CD4-positive, alpha-beta T cell (primary cell): ENCODE measurements at regions not wholly inside any gene's neighbourhood (a gene's known extent, or its start where the extent isn't known, plus 50 kb on each side); places are given as distances from the start of the nearest gene placed in this dataset.

Experiments used
- ATAC-seq: fragments of 200-7000 bp; cut with Tn5 transposase; one replicate; pipeline ENCODE4 v1.10.0; 2022; ENCODE audit warnings: mild to moderate bottlenecking; ENCODE audit not compliant: poor library complexity
- CTCF ChIA-PET: fragments of 350-600 bp; sonication (Branson Sonifier 250); formaldehyde crosslinking; loops from one replicate; lab custom pipeline; 2021; ENCODE audit warnings: antibody characterized with exemption, inconsistent platforms; lab: Charles Lee
- POLR2A ChIA-PET: fragments of 350-600 bp; sonication (Branson Sonifier 250); formaldehyde crosslinking; loops from one replicate; lab custom pipeline; 2021; ENCODE audit warnings: antibody characterized with exemption, inconsistent platforms; lab: Charles Lee
- DNase-seq, 14 experiments: peaks; one replicate each; pipeline ENCODE4 v3.0.0-alpha.2; 2013 to 2020; ENCODE audit warnings: mixed read lengths in 2 of 14
- H3K27ac ChIP-seq, 2 donors: one replicate each; pipeline versions ENCODE4 v1.5.1 to v1.7.0; 2013; ENCODE audit warnings: low read length in 2 of 2, low read depth in 1 of 2, mild to moderate bottlenecking in 1 of 2
- H3K27me3 ChIP-seq, 2 experiments: 1 replicate in 1 of 2; 2 replicates in 1 of 2; pipeline versions ENCODE4 v1.6.1 to v1.7.0; 2013; ENCODE audit warnings: low read length in 2 of 2, control low read depth in 1 of 2, mild to moderate bottlenecking in 1 of 2, moderate library complexity in 1 of 2; ENCODE audit not compliant: insufficient read depth in 2 of 2, control insufficient read depth in 1 of 2
- H3K36me3 ChIP-seq: one replicate; pipeline ENCODE4 v1.6.1; 2013; ENCODE audit warnings: low read length, control low read depth; ENCODE audit not compliant: insufficient read depth
- H3K4me1 ChIP-seq: one replicate; pipeline ENCODE4 v1.6.1; 2013; ENCODE audit warnings: low read length, control low read depth; ENCODE audit not compliant: insufficient read depth
- H3K4me3 ChIP-seq: one replicate; pipeline ENCODE4 v1.5.1; 2013; ENCODE audit warnings: mild to moderate bottlenecking, low read length, moderate library complexity
- H3K9me3 ChIP-seq, 2 experiments: 1 replicate in 1 of 2; 2 replicates in 1 of 2; pipeline versions ENCODE4 v1.6.1 to v1.7.0; 2013; ENCODE audit warnings: low read length in 2 of 2, mild to moderate bottlenecking in 2 of 2, control low read depth in 1 of 2, moderate library complexity in 1 of 2; ENCODE audit not compliant: control insufficient read depth in 1 of 2, insufficient read depth in 1 of 2
- H3K27ac Mint-ChIP-seq: one replicate; pipeline ENCODE4 v1.8.0; 2020; ENCODE audit warnings: mixed read lengths
- H3K27me3 Mint-ChIP-seq: one replicate; pipeline ENCODE4 v1.8.0; 2021; ENCODE audit warnings: mixed read lengths
- H3K36me3 Mint-ChIP-seq: one replicate; pipeline ENCODE4 v1.8.0; 2021; ENCODE audit warnings: low read depth, mixed read lengths
- H3K4me1 Mint-ChIP-seq: one replicate; pipeline ENCODE4 v1.8.0; 2021; ENCODE audit warnings: low read depth, mixed read lengths
- H3K4me3 Mint-ChIP-seq: one replicate; pipeline ENCODE4 v1.8.0; 2020; ENCODE audit warnings: mild to moderate bottlenecking, mixed read lengths
- H3K9me3 Mint-ChIP-seq: one replicate; pipeline ENCODE4 v1.8.0; 2020; ENCODE audit warnings: mixed read lengths
- intact Hi-C, 2 experiments: fragments of 100-400 bp; cut with DNase I in 1 of 2; cut with micrococcal nuclease in 1 of 2; formaldehyde crosslinking; loops; one replicate each; pipeline versions ENCODE4 v1.15.1 to v1.9.0; 2023 to 2025; cut with DNase I, micrococcal nuclease
- TF ChIP-seq, protein P1 (sequence below): fragments of 200-600 bp; IDR thresholded peaks from one replicate; pipeline ENCODE4 v1.8.0; 2022; ENCODE audit warnings: antibody characterized with exemption, mild to moderate bottlenecking

DNA sequence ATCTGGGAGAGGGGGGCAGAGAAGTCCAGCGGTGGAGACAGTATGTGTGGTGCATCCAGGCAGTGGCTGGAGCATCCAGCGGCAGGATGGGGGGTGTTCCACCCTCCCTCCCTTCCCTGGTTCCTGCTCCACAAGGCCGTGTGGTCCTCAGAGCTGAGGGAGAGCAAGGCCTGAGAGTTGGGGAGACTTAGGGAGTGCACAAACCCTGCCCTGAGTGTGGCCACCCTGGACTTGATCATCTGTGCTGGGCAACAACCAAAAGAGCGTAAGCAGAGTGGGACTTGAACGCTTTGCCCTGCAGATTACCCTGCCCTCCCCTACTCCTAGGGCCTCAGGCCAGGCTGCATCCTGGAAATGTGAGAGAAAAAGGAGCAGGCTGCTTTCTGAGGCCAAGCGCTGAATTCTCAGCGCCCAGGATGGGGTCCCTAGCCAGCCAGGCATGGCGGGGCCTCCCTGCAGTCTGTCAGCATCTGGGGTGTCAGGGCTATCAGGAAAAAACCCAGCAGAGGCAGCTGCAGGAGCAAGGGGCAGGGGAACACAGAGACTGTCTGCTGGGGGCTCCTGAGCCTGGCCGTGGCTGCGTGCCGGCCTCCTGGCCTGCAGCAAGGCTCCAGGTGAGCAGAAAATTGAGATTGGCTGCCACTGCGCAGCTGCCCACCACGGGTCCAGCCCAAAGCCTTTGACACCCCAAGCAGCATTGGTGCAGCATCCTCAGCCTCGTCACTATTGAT lies 266.2 kb downstream of the NPHP4 start:
- TF ChIP-seq, protein P1, sequence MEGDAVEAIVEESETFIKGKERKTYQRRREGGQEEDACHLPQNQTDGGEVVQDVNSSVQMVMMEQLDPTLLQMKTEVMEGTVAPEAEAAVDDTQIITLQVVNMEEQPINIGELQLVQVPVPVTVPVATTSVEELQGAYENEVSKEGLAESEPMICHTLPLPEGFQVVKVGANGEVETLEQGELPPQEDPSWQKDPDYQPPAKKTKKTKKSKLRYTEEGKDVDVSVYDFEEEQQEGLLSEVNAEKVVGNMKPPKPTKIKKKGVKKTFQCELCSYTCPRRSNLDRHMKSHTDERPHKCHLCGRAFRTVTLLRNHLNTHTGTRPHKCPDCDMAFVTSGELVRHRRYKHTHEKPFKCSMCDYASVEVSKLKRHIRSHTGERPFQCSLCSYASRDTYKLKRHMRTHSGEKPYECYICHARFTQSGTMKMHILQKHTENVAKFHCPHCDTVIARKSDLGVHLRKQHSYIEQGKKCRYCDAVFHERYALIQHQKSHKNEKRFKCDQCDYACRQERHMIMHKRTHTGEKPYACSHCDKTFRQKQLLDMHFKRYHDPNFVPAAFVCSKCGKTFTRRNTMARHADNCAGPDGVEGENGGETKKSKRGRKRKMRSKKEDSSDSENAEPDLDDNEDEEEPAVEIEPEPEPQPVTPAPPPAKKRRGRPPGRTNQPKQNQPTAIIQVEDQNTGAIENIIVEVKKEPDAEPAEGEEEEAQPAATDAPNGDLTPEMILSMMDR, result no peak
- Histone ChIP-seq H3K9me3 (peaks cover 0 to 4% of the 10 kb centered on the region in 2 experiments), H3K4me3 (no peak overlapping the region), H3K36me3 (no peaks in the 10 kb centered on the region), H3K27me3 (peaks cover 0 to 3% of the 10 kb centered on the region in 2 experiments), H3K27ac (no peak overlapping the region), H3K4me1 (no peaks in the 10 kb centered on the region)
- Mint-ChIP-seq H3K4me1 (peaks cover 5% of the 10 kb centered on the region), H3K27ac (no peak overlapping the region), H3K27me3 (peaks cover 17% of the 10 kb centered on the region), H3K36me3 (no peaks in the 10 kb centered on the region), H3K4me3 (no peak overlapping the region), H3K9me3 (no peaks in the 10 kb centered on the region)
- peak in 1 of 14 experiments; percentile 12 for DNase-seq
- CTCF ChIA-PET, result no interaction called here
- ATAC-seq, result no peak
- POLR2A ChIA-PET, result no interaction called here
- intact Hi-C loops, result no loop called here

DNA sequence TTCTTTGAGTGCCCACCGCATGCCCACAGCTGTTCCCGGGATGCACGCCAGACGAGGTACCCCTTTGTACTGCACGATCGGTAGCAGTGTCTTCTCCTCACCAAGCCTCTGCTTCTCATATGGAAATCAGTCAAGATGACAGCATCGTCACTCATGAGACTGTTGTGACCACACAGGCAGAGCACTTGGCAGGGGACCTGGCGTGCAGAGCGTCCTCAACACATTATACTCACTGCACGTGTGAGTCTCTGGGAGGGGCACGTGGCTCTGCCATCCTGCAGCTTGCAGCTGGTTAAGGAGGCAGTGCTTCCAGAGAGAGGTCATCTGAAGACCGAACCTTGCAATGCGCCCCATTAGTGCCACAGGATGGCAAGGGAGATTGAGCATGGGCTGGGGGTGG lies 266.8 kb downstream of the NPHP4 start:
- DNase-seq, result peak in 1 of 14 experiments; percentile 22
- Mint-ChIP-seq H3K4me3 (no peak overlapping the region), H3K27me3 (peaks cover 17% of the 10 kb centered on the region), H3K36me3 (no peaks in the 10 kb centered on the region), H3K4me1 (peaks cover 5% of the 10 kb centered on the region), H3K27ac (no peak overlapping the region), H3K9me3 (no peaks in the 10 kb centered on the region)
- POLR2A ChIA-PET, result no interaction called here
- ATAC-seq, result no peak
- CTCF ChIA-PET, result no interaction called here
- intact Hi-C loops, result no loop called here
- Histone ChIP-seq H3K9me3 (peaks cover 0 to 4% of the 10 kb centered on the region in 2 experiments), H3K4me1 (no peaks in the 10 kb centered on the region), H3K27me3 (peaks cover 0 to 3% of the 10 kb centered on the region in 2 experiments), H3K4me3 (no peak overlapping the region), H3K27ac (no peak overlapping the region), H3K36me3 (no peaks in the 10 kb centered on the region)
- TF ChIP-seq, protein P1, result no peak

DNA sequence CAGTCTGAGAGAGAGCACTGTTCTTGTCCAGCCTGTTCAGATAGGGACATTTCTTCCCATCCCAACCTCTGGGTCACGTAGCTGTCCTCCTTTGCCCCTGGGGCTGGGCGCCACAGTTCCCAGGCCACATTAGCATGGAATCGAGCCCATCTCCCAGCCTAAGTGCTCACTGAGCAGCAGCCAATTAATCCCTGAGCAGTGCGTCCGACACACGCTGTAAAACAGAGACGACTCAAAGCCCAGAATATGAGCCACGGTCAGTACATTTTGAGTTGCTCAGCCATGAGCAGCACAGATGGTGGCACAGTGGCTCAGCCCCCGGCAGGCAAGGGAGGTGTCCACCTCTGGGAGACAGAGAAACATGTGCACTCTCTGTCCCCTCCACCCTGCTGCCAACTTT lies 267.4 kb downstream of the NPHP4 start:
- Histone ChIP-seq H3K27me3 (peaks cover 2 to 3% of the 10 kb centered on the region in 2 experiments), H3K4me3 (no peak overlapping the region), H3K9me3 (peaks cover 0 to 4% of the 10 kb centered on the region in 2 experiments), H3K27ac (no peak overlapping the region), H3K36me3 (no peaks in the 10 kb centered on the region), H3K4me1 (no peaks in the 10 kb centered on the region)
- Mint-ChIP-seq H3K27ac (no peak overlapping the region), H3K4me1 (peaks cover 5% of the 10 kb centered on the region), H3K27me3 (peaks cover 17% of the 10 kb centered on the region), H3K9me3 (no peaks in the 10 kb centered on the region), H3K36me3 (no peaks in the 10 kb centered on the region), H3K4me3 (no peak overlapping the region)
- ATAC-seq (no peak), DNase-seq (peak in 1 of 14 experiments; percentile 14)
- intact Hi-C loops, result no loop called here
- CTCF ChIA-PET, result no interaction called here
- POLR2A ChIA-PET, result no interaction called here
- TF ChIP-seq, protein P1, result no peak
